ENCODE measurements at regions not wholly inside any gene's neighbourhood (a gene's known extent, or its start where the extent isn't known, plus 50 kb on each side); places are given as distances from the start of the nearest gene placed in this dataset.
"Not testable (repeated sequence)": the region's sequence is repeated elsewhere in the genome, so short reads cannot be mapped to it uniquely, and the experiment has no call there.

DNA sequence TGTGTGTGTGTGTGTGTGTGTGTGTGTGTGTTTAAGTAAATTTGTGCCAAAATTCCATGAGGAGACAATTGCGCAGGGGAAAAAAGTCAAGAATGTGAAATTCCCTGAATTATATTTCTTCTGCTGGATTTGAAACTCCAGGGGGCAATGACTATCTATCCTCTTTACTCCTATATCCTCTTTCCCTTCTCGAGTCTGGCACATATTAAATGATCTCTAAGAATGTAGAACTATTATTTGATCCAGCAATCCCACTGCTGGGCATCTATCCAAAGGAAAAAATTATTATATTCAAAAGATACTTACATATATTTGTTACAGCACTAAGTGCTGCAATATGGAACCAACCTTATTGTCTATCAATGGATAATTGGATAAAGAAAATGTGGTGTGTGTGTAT is 350.1 kb upstream of the ADAMTS9 start:
- no peak for DNase-seq (ENCODE audit: low spot score)

DNA sequence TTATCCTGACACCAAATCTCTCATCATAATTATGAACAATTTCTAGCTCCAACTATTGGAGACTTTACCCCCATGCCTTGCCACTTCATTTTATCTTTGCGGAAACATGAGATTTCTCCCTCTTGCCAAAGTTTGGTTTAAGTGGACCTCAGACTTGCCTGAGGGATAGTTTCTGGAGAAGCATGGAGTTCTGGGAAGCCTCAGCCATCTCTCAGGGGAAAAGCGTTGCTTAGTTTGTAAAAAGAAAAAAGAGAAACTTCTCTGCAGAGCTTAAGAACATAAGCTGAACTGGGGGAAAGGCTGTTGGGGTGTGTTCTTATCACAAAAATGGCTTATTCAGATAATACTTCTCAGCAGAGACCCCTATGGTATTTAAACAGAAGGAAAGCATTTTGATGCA is 347.4 kb upstream of the ADAMTS9 start:
- DNase-seq (ENCODE audit: low spot score) = no peak

DNA sequence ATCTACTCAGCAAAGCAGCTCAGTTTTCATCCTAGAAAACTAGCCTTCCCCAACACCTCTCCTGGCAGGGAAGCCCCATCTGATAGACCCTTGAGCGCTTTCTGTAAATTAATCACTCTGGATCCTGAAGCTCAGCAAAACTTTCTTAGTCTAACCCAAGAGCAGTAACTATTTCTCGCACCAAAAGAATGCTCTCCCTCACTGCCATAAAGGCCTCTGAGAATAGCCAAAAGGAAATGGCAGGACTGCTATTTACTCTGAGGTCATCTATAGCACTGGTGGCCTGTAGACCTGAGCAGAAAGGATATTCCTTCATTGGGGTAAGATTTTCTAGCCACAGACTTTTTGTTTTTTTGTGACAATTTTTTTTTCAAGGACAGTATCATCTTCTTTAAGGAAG is 345.8 kb upstream of the ADAMTS9 start:
- no peak for DNase-seq (ENCODE audit: low spot score)

DNA sequence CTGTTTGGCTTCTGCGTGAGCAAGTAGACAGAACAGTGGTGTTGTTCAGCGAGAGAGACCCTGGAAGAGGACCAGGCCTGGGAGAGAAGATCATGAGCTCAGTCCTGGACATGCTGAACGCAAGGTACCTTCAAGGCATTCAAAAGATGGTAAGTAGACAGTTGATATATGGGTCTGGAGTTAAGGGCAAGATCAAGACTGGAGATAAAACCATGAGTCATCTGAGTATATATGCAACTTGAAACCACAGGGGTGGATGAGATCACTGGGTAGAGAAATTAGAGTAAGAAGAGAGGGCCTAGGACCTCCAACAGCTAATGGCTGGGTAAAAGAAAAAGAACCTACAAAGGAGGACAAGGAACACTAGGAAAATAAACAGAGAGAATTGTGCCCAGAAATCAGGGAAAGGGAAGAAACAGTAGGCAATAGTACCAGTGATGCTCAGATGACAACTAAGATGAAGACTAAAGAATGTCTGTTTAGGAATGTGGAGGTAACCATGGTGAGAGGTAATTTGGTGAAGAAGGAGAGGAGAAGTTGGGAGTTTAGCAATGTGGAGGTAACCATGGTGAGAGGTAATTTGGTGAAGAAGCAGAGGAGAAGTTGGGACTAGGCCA is 343.2 kb upstream of the ADAMTS9 start:
- DNase-seq (ENCODE audit: low spot score) = no peak

DNA sequence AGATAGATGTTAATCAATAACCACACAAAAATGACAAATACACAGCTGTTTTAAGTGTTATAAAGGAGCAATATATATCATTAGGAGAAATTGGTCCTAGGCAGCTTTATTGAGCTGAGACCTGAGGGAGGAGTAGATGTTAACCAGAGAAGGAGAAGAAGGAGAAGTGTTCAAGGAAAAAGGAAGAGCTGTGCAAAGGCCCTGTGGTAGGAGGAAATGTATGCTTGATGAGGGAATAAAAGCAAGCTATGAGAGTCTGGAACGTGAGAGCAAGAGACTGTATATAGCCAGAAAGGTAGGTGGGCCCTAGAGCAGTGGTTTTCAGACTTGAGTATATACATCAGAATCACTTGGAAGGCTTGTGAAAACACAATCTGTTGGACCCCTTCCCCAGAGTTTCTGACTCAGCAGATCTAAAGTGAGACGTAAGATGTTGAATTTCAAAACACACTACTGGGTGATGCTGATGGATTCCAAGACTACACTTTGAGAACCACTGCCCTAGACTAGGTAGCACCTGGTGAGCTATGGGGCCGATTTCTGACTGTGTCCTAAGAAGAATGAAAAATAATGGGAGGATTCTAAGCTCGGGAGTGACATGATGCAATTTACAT is 342.3 kb upstream of the ADAMTS9 start:
- no peak for DNase-seq (ENCODE audit: low spot score)

DNA sequence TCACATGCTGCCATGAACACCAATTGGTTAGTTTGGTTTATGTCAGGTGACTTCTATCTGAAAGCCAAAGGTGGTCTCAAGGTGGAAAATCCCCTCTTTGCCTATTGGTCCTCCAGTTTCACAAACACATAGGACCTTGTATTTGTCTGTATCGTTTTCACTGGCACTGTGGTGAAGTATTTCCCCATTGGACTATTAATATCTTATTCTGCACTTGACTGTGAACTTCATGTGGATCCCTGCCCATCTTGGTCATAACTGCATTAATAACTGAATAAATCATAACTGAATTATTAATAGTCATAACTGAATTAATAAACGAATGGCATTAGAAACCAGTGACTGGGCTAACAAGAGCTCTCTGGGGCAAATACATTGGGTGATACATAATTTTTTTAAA is 341.3 kb upstream of the ADAMTS9 start:
- DNase-seq (ENCODE audit: low spot score) = no peak

DNA sequence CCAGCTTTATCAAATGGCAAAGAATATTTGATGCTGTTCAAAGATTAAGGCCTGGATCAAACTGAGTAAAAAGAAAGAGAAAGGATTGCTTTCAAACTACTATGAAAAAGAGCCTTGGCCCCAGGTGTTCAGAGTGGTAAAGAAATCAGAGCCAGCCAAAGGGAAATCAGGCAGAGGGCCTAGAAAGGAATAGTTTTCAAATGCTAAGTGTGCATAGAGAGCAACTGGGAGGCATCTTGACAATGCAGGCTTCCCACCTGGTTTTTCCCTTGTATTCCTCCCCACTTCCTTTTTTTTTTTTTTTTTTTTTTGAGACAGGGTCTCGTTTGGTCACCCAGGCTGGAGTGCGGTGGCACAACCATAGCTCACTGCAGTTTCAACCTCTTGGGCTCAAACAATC is 340.2 kb upstream of the ADAMTS9 start:
- no peak for DNase-seq (ENCODE audit: low spot score)

DNA sequence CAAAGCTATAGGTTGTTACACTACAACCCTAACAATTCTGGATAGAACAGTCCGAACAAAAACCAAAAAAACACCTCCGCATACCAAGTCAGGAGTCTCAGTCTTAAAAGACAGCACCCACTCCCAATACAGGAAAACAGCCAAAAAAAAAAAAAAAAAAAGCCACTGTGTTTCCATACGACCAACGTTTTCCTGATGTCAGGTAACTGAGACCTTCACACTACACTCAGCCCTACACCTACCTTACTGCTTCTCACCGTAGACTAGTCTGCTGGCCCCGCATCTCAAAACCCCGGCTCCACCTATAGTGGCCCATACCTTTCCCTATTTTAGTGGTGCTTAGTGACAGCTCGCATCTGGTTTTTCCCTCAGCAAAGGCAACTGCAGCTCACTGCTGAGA is 339.5 kb upstream of the ADAMTS9 start:
- DNase-seq (ENCODE audit: low spot score) = no peak

DNA sequence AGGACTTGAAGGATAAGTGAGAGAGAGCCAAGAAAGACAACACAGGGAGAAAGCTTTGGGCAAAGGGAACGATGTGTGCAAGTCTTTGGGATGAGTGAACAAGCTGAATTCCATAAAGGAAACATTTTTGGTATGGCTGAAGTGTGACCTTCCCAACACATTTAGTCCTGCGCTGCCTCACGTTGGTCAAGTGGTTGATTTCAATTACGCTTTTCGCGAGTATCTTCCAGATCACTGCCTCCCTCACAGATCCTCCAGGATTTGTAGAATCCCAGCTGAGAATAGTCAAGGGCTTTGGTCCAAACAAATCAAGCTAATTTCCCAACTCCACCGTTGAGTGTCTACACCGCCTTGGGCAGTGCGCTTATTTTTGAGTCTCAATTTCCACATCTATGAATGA is 338.4 kb upstream of the ADAMTS9 start:
- no peak for DNase-seq (ENCODE audit: low spot score)

DNA sequence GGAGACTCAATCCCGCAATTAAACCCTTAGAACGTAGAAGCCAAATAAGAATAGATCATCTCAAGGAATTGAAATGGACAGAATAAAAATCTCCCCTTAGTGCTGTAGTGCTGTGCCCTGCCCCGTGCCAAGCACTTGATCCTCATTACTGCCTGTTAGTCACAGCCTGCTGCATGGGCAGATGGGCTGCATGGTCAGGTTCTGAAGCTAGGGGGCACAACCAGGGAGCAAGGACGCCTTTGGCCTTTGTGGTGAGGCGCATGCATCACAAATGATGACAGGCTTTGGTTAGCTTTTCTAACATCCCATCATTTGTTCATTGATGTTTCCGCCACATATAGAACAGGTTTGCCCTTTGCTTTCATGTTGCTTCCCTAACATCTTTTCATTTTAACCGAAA is 336.3 kb upstream of the ADAMTS9 start:
- DNase-seq (ENCODE audit: low spot score) = no peak

DNA sequence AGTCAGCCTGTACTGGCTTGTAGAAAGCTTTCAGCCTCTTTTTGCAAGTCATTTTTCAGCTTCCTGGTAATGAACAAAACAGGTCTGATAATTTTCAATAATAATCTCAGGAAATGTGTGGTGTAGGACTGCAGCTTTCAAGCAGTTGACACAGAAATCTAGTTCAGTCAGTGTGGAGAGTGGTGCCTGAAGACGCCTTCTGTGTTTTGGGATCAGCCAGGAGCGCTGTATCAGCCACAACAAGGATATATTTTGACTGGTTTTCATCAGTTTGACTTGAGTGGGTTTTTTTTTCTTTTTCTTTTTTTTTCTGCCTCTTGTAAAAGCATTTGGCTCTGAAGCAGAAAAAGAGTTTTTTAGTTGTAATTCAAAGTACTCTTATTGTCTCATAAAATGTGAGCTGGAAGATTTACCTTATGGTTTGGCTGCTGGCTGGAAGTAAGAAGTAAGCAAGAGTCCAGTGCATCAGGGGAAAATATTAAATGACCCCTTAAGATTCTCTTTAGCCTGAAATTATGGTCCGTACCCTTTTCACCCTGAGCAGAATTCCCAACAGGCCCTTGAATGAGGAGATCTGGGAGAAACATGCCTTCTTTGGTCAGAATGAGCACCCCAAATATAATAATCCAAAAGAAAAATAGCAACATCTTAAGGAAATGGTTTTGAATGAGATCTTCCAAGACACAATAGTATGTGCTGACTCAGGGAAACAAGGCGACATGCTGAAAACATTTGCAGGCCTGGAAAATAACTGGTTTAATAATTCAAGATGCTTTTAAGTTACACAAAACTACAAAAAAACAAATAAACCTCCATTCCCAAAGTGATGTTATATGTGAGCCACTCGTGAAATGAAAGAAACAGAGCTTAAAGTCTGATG is 332.7 kb upstream of the ADAMTS9 start:
- DNase-seq (ENCODE audit: low spot score) = no peak

DNA sequence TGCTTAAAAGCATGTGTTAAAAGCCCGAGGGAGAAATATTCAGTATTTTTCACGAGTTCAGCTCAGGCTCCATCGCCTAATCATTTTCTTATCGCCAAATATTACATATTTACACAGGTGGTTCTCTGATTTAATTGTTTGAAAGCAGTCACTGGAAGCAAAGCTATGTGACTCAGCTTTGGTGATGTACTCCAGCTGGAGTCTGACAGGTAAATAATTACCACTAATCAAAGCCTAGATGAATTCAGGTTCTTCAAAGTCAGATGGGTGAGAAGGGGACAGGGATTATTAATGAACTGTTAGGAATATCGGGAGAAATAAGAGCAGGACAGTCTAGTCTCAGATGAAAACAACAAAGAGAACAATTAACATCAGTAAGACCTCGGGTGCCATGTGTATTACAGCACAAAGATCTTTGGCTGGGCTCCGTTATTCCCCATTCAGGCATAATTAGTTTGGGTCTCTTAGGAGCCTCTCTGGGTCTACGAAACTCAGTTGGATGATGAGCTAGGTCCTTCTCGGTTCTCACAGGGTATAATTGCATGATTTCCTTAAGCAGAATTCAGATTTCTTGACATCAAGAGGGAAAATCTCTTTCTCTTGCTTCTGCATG is 331.7 kb upstream of the ADAMTS9 start:
- no peak for DNase-seq (ENCODE audit: low spot score)

DNA sequence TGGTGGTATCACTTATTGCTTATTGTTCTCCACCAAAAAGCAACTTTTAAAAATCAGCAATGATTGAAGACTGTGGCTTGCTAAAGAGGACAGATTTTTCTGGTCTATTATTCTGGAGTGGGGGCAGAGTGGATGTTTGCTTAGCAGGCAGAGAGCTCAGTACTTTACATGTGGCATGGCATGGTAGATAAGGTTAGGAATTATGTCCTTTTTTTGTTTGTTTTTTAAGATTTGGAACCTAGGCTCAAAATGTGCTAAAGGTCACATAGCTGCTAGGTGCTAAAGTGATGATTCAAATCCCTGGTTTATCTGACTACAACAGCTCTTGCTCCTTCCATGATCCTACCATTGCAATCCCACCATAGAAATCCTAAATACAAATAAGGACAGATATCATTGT is 331.0 kb upstream of the ADAMTS9 start:
- no peak for DNase-seq (ENCODE audit: low spot score)

DNA sequence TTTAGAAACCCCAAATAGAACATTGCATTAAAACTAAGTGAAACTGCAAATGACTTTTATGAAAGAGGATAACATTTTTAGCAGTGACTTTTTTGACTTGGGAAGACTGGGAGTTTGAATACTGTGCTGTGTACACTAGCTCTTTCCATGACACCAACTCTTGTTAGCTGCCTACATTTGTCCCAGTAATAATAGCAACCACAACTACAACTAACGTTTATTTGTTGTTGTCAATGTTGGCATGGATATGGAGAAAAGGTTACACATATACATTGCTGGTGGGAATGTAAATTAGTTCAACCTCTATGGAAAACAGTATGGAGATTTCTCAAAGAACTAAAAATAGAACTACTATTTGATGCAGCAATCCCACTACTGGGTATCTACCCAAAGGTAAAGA is 329.6 kb upstream of the ADAMTS9 start:
- no peak for DNase-seq (ENCODE audit: low spot score)

DNA sequence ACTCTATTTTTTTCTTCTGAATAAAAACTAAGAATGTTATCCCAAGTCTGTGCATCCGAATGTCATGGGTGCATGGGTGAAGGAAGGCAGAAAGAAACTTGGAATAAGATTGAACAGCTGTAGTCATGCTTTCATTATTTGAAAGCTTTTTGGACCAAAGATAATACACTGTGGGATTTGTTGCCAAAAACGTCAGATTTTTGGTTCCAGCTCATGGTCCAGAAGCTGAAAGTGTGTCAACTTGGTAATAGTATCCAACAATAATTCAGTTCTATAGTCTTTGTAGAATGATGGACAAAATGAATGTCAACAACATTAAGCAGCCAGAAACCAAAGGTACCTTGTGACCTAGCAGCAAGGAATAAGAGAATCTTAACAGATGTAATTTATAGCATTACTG is 327.9 kb upstream of the ADAMTS9 start:
- DNase-seq (ENCODE audit: low spot score) = no peak

DNA sequence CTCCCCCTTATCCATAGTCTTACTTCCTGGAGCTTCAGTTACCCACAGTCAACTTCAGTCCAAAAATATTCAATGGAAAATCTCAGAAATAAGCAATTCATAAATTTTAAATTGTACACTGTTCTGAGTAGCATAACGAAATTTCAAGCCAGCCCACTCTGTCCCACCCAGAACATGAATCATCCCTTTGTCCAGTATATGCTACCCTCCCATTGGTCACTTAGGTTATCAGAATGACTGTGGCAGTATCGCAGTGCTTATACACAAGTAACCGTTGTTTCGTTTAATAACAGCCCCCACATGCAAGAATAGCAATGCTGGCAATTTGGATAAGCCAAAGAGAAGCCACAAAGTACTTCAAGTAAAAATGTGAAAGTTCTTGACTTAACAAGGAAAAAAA is 325.3 kb upstream of the ADAMTS9 start:
- no peak for DNase-seq (ENCODE audit: low spot score)

DNA sequence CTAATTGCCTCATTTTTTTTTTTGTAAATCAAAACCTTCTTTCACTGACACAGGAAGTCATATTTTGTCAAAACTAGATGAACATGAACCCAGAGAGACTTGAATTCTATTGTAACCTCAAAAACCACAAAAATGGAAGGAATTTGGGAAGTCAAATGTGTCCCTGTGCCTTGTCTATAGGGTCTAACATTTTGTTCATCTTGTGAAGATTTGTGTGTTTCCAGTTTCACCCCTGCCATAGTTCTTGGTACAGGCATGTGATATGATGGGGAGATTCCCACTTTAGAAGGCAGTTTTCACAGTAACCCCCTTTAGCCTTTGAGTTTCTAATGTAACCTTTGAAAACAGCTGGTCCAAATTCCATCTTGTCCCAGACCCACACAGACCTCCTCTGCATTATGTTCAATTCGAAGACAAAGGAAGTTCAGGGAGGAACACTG is 318.5 kb upstream of the ADAMTS9 start:
- no peak for DNase-seq (ENCODE audit: low spot score)

DNA sequence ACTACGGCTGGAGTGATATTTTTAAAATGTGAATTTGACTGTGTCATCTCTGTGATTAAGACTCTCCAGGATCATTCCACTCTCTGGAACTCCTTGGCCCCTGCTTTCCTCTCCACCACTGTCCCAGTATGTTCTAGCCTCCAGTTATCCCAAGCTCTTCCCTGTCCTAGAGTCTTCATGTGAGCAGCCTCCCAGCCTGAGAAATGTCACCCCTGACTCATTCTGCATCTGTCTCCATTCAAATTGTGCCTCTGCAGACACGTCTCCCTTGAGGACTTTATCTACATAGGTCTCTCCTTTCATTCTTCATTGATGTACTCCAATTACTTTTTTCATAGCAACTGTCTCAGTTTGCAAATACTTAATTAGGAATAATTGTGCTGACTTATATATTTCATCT is 317.7 kb upstream of the ADAMTS9 start:
- DNase-seq (ENCODE audit: low spot score) = no peak

DNA sequence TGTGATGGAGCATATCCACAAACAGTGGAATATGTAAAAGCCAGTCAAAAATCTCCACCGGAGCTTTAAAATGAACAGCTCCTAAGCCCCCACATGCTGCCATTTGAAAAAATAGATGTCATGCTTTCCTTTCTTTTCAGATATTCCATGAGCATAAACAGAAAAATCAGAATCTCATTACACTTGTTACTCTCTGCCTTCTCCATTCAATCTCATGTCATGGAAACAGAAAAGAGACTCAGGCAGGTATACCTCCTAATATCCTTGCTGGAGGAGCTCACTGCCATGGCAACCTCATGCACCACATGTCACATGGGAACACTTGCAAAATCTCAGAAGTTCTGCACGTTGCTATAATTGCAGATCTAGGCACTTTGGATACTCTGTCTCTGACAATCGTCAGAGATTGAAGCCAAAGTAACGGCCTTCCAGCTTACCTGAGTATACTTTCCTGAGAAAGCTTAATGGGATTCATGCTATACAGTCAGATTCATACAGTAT is 317.0 kb upstream of the ADAMTS9 start:
- DNase-seq (ENCODE audit: low spot score) = no peak

DNA sequence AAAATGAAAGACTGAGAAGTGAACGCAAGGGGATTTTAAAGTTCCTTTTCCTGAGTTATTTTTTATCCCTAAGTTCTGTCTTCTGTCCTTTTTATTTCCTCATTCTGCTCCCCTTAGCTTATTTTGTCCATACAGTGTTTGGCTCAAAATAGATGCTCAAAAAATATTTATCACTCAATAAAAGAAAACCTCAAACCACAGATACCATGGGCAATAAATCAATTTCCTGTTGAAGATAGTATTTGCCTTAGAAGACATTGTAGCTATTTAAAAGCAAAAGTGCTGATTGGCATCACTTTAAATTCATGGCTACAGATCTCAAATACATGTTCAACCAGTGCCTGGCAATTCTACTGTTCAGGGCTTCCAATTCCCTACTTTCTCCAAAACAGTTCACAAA is 316.5 kb upstream of the ADAMTS9 start:
- no peak for DNase-seq (ENCODE audit: low spot score)

DNA sequence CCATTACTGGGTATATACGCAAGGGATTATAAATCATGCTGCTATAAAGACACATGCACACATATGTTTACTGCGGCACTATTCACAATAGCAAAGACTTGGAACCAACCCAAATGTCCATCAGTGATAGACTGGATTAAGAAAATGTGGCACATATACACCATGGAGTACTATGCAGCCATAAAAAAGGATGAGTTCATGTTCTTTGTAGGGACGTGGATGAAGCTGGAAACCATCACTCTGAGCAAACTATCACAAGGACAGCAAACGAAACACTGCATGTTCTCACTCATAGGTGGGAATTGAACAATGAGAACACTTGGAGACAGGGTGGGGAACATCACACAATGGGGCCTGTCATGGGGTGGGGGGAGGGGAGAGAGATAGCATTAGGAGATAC is 313.3 kb upstream of the ADAMTS9 start:
- DNase-seq (ENCODE audit: low spot score) = not testable (repeated sequence)

DNA sequence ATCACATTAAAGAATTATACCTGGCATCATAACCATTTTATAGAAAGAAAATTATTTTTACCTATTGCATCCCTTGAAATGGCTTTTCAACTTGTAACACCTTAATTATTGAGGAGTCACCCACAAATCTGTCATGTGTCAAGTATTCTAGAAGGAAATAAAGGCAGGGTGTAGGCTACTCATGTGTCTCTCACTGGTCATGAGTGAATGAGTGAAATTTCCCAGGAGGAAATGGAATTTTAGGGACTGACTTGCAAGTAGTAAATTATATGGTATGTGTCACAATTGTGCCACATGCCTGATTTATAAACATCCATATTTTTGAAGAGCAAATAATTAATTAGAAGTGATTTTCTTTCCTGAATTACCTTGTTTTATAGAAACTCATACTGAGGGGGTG is 310.5 kb upstream of the ADAMTS9 start:
- no peak for DNase-seq (ENCODE audit: low spot score)

All from ecto neural progenitor cell (in vitro differentiated cells).